SU-DHL-6 (cell line): ENCODE measurements at regions not wholly inside any gene's neighbourhood (a gene's known extent, or its start where the extent isn't known, plus 50 kb on each side); places are given as distances from the start of the nearest gene placed in this dataset.

Experiments
- EZH2phosphoT487 ChIP-seq: fragments of 200-600 bp; sonication (generic), shearing (Covaris generic); conservative IDR thresholded peaks from 2 replicates; pipeline ENCODE4 v1.6.1; 2018; ENCODE audit warnings: mild to moderate bottlenecking, antibody characterized with exemption, low read length, moderate library complexity, mixed read lengths
- TF ChIP-seq, protein P1 (sequence below): fragments of 200-600 bp; sonication (generic); IDR thresholded peaks from one replicate; pipeline ENCODE4 v1.5.1; 2017; ENCODE audit warnings: antibody characterized with exemption, mild to moderate bottlenecking, low read length, moderate library complexity; ENCODE audit not compliant: insufficient read depth, poor library complexity, severe bottlenecking

DNA sequence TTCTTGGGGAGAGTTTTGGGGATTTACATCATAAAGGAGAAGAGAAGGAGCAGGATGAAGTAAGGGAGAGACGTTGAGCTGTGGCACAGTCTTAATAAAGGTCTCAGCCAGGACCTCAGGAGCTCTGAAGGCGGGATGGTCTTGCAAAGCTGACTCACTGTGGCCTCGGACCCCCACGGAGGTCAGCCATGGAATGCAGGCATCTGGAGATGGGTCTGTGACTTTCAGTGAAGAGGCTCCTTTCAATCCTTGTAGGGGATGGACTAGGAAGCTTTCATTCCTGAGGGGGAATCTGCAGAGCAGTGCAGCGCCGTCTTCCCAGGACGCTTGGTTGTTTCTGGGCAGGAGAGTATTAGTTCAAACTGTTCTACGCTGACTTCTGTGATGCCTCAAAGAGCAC is 65.7 kb upstream of the BASP1 start:
- TF ChIP-seq, protein P1, sequence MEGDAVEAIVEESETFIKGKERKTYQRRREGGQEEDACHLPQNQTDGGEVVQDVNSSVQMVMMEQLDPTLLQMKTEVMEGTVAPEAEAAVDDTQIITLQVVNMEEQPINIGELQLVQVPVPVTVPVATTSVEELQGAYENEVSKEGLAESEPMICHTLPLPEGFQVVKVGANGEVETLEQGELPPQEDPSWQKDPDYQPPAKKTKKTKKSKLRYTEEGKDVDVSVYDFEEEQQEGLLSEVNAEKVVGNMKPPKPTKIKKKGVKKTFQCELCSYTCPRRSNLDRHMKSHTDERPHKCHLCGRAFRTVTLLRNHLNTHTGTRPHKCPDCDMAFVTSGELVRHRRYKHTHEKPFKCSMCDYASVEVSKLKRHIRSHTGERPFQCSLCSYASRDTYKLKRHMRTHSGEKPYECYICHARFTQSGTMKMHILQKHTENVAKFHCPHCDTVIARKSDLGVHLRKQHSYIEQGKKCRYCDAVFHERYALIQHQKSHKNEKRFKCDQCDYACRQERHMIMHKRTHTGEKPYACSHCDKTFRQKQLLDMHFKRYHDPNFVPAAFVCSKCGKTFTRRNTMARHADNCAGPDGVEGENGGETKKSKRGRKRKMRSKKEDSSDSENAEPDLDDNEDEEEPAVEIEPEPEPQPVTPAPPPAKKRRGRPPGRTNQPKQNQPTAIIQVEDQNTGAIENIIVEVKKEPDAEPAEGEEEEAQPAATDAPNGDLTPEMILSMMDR: no peak
- no peak for TF ChIP-seq EZH2phosphoT487
